ENCODE measurements at regions not wholly inside any gene's neighbourhood (a gene's known extent, or its start where the extent isn't known, plus 50 kb on each side); places are given as distances from the start of the nearest gene placed in this dataset.
"Not testable (repeated sequence)": the region's sequence is repeated elsewhere in the genome, so short reads cannot be mapped to it uniquely, and the experiment has no call there.

DNA sequence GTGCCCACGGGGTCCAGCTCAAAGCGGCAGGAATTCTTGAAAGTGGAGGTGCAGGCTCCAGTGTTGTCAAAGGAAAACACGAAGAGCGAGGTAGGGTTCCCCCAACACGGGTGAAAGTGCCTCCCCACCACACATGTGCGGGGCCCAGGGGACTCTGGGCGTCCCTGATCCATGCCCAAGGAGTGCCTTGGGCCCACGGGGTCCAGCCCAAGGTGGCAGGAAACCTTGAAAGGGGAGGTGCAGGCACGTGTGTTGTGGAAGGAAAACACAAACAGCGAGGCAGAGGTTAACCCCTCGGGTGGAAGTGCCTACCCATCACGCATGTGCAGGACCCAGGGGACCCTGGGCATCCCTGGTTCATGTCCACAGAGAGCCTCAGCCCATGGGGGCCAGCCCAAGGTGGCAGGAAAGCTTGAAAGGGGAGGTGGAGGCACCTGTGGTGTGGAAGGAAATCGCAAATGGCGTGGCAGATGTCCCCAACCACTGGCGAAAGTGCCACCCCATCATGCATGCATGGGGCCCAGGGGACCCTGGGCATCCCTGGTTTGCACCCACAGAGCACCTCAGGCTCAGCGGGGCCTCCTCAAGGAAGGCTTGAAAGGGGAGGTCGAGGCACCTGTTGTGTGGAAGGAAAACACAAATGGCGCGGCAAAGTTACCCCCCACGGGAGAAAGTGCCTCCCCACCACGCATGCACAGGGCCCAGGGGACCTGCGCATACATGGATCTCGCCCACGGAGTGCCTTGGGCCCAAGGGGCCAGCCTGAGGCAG, 584.6 kb downstream of the ALG10 start:
- TF ChIP-seq POLR2A (IDR thresholded peaks at IDR 0.05) = no peak
- TF ChIP-seq, protein P1, sequence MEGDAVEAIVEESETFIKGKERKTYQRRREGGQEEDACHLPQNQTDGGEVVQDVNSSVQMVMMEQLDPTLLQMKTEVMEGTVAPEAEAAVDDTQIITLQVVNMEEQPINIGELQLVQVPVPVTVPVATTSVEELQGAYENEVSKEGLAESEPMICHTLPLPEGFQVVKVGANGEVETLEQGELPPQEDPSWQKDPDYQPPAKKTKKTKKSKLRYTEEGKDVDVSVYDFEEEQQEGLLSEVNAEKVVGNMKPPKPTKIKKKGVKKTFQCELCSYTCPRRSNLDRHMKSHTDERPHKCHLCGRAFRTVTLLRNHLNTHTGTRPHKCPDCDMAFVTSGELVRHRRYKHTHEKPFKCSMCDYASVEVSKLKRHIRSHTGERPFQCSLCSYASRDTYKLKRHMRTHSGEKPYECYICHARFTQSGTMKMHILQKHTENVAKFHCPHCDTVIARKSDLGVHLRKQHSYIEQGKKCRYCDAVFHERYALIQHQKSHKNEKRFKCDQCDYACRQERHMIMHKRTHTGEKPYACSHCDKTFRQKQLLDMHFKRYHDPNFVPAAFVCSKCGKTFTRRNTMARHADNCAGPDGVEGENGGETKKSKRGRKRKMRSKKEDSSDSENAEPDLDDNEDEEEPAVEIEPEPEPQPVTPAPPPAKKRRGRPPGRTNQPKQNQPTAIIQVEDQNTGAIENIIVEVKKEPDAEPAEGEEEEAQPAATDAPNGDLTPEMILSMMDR (IDR thresholded peaks at IDR 0.05 in 4 of 5, conservative IDR thresholded peaks at IDR 0.05 in 1 of 5) = no peak
- no peak overlapping the region for H3K4me3 ChIP-seq
- H3K27me3 ChIP-seq = no peaks in the 10 kb centered on the region
- no peaks in the 10 kb centered on the region for H3K4me1 ChIP-seq
- in situ Hi-C loops (cut with MboI; ENCODE audit: low sequenced_read_pairs in 4 of 4) (no loop called here), intact Hi-C loops (cut with DNase I; ENCODE audit: low total_unique reads) (no loop called here)
- no peak overlapping the region for H3K27ac ChIP-seq
- no peak for ATAC-seq
- H3K36me3 ChIP-seq = no peaks in the 10 kb centered on the region
- peaks cover 0 to 4% (median 2%) of the 10 kb centered on the region in 3 donors for H3K9me3 ChIP-seq
- no peak for DNase-seq

DNA sequence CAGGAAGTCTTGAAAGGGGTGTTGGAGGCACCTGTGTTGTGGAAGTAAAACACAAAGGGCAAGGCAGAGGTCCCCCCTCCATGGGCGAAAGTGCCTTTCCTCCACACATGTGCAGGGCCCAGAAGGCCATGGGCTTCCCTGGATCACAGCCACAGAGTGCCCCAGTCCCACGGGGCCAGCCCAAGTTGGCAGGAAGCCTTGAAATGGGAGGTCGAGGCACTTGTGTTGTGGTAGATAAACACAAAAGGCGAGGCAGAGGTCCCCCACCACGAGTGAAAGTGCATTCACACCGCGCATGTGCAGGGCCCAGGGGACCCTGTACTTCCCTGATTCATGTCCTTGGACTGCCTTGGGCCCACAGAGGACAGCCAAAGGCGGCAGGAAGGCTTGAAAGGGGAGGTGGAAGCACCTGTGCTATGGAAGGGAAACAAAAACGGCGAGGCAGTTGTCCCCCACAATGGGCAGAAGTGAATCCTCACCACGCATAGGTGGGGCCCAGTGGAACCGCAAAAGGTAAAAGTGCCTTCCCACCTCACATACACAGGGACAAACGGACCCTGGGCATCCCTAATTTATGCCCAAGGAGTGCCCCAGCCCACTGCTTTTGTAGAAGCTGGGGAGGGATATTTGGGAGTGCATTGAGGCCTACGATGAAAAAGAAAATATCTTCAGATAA, 585.4 kb downstream of the ALG10 start:
- Histone ChIP-seq H3K27me3 (no peaks in the 10 kb centered on the region), H3K27ac (no peak overlapping the region), H3K4me3 (no peak overlapping the region), H3K4me1 (no peaks in the 10 kb centered on the region), H3K36me3 (no peaks in the 10 kb centered on the region), H3K9me3 (peaks cover 0 to 4% (median 2%) of the 10 kb centered on the region in 3 donors)
- ATAC-seq (no peak), DNase-seq (no peak)
- TF ChIP-seq POLR2A (IDR thresholded peaks at IDR 0.05) = no peak
- TF ChIP-seq, protein P1 (IDR thresholded peaks at IDR 0.05 in 4 of 5, conservative IDR thresholded peaks at IDR 0.05 in 1 of 5) = no peak
- intact Hi-C loops (cut with DNase I; ENCODE audit: low total_unique reads) (no loop called here), in situ Hi-C loops (cut with MboI; ENCODE audit: low sequenced_read_pairs in 4 of 4) (no loop called here)

- ATAC-seq; H3K4me3 ChIP-seq; H3K4me1 ChIP-seq; intact Hi-C loops (cut with DNase I; ENCODE audit: low total_unique reads); H3K36me3 ChIP-seq; H3K9me3 ChIP-seq; DNase-seq; H3K27ac ChIP-seq; H3K27me3 ChIP-seq; in situ Hi-C loops (cut with MboI; ENCODE audit: low sequenced_read_pairs in 4 of 4): not testable (repeated sequence)
Measured at GRCh38 chr12:34613988-34614387, 591.7 kb downstream of the ALG10 start.

- no peak overlapping the region for H3K27ac ChIP-seq
- TF ChIP-seq POLR2A (IDR thresholded peaks at IDR 0.05) = no peak
- TF ChIP-seq, protein P1 (IDR thresholded peaks at IDR 0.05 in 4 of 5, conservative IDR thresholded peaks at IDR 0.05 in 1 of 5) = no peak
- ATAC-seq = no peak
- H3K27me3 ChIP-seq = no peaks in the 10 kb centered on the region
- H3K4me3 ChIP-seq = no peak overlapping the region
- in situ Hi-C loops (cut with MboI; ENCODE audit: low sequenced_read_pairs in 4 of 4) = no loop called here
- no peaks in the 10 kb centered on the region for H3K4me1 ChIP-seq
- no peak for DNase-seq
- H3K9me3 ChIP-seq = no peaks in the 10 kb centered on the region
- no peaks in the 10 kb centered on the region for H3K36me3 ChIP-seq
- intact Hi-C loops (cut with DNase I; ENCODE audit: low total_unique reads) = no loop called here
Measured at GRCh38 chr12:34625116-34625515, 602.8 kb downstream of the ALG10 start.

DNA sequence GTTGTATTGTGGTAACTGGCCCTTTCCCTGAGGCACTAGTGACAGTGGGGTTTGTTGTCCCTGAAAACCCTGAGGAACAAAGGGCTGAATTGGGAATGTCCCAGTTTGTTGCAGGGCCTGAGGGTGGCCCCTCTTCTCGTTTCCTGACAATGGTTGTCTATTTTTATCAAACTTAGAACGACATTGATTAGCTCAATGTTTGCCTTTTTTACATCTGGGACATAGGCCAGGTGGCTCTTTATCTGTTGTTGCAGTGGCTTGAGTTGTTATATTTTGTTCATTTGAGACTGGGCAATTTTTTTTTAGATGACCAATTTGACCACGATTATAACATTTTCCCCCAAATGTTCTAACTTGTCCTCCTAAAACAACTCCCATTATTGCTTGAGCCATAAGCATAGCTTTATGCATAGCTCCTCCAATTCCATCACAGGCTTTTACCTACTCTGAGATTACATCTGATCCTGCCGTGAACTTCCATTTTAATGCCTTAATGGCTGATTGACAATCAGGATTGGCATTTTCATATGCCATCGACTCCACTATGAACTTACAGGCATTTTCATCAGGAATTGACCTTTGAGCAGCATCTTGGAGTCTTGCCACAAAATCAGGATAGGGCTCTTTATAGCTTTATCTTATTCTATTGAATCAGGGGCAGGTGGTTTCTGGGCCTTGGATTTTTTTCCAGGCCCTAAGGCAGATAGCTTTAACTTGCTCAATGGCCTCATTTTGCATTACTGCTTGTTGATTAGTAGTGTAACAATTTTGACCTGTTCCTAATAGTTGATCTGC, 604.3 kb downstream of the ALG10 start:
- no peaks in the 10 kb centered on the region for H3K36me3 ChIP-seq
- H3K9me3 ChIP-seq = no peaks in the 10 kb centered on the region
- no peak for DNase-seq
- no peaks in the 10 kb centered on the region for H3K4me1 ChIP-seq
- intact Hi-C loops (cut with DNase I; ENCODE audit: low total_unique reads) = no loop called here
- in situ Hi-C loops (cut with MboI; ENCODE audit: low sequenced_read_pairs in 4 of 4) = no loop called here
- TF ChIP-seq, protein P1 (IDR thresholded peaks at IDR 0.05 in 4 of 5, conservative IDR thresholded peaks at IDR 0.05 in 1 of 5) = no peak
- TF ChIP-seq POLR2A (IDR thresholded peaks at IDR 0.05) = no peak
- no peak overlapping the region for H3K27ac ChIP-seq
- H3K27me3 ChIP-seq = no peaks in the 10 kb centered on the region
- no peak overlapping the region for H3K4me3 ChIP-seq
- no peak for ATAC-seq

Data from gastrocnemius medialis (tissue), 4 donors.